MG63 (cell line): ENCODE measurements at regions not wholly inside any gene's neighbourhood (a gene's known extent, or its start where the extent isn't known, plus 50 kb on each side); places are given as distances from the start of the nearest gene placed in this dataset.

Experiments used
- DNase-seq: peaks from one replicate; pipeline ENCODE4 v3.0.0-alpha.2; 2020
- H3K27me3 ChIP-seq: fragments of 250-450 bp; sonication (Bioruptor Pico); 2 replicates; pipeline ENCODE4 v1.5.1; 2020; ENCODE audit warnings: mild to moderate bottlenecking, moderate library complexity
- H3K36me3 ChIP-seq: fragments of 250-450 bp; sonication (Bioruptor Pico); 2 replicates; pipeline ENCODE4 v1.5.1; 2020; ENCODE audit warnings: mild to moderate bottlenecking, moderate library complexity
- H3K4me3 ChIP-seq: fragments of 250-450 bp; sonication (Bioruptor Pico); 2 replicates; pipeline ENCODE4 v1.5.1; 2020; ENCODE audit warnings: mild to moderate bottlenecking, moderate library complexity
- H3K9me3 ChIP-seq: fragments of 250-450 bp; sonication (Bioruptor Pico); 2 replicates; pipeline ENCODE4 v1.5.1; 2020; ENCODE audit warnings: mild to moderate bottlenecking, moderate library complexity

DNA sequence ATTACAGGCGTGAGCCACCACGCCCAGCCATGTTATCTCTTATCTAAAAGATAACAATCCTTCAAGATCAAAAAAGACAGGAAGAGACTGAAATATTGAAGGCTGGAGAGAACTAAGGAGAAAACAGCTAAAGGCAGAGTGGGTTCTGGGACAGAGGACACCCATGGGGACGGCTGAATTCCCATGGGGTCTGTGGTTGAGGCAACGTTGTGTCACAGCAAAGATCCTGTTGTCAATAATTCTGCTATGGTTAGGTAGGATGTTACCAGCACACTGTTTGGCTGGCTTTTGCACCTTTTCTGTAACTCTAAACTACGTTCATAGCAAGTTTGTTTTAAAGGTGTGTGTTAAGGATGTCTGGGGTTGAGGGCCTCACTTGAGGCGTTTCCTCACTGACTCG is 137.7 kb upstream of the APCDD1 start:
- H3K4me3 ChIP-seq: no peak overlapping the region
- H3K9me3 ChIP-seq: no peaks in the 10 kb centered on the region
- H3K36me3 ChIP-seq: no peaks in the 10 kb centered on the region
- H3K27me3 ChIP-seq: no peaks in the 10 kb centered on the region
- DNase-seq: no peak

DNA sequence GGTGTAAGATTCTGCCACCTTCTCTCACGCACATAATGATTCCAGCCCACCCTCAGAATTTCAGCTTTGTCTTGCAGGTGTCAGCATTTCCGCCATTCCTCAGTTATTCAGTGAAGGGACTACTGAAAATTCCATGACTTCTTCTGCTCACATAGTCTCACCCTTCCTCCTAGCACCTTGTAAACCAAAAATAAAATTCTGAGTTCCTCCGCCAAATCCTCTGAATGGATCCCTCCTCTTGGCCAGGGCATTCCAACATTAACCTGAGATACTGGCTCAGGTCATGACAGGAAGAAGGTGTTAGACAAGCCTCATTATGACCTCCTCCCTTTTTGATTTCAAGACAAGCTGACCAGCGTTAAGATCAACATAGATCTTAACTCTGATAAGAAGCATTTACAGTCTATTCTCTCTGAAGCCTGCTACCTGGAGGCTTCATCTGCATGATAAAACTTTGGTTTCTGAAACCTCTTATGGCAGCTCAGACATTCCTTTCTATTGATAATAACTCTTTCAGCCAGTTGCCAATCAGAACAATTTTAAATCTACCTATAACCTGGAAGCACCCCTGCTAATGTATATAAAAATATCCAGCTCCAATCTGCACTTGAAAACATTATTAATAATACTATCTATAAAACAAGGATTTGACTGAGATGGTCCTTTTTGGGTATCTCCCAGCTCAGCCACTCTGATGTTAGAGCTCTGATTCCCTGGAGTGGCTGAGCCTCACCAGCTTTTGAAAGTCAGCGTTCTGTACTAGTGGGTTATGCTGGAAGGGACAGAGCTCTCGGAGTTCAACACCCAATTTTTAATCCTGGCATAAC is 136.4 kb upstream of the APCDD1 start:
- Histone ChIP-seq H3K27me3 (no peaks in the 10 kb centered on the region), H3K9me3 (no peaks in the 10 kb centered on the region), H3K36me3 (no peaks in the 10 kb centered on the region), H3K4me3 (no peak overlapping the region)
- no peak for DNase-seq

DNA sequence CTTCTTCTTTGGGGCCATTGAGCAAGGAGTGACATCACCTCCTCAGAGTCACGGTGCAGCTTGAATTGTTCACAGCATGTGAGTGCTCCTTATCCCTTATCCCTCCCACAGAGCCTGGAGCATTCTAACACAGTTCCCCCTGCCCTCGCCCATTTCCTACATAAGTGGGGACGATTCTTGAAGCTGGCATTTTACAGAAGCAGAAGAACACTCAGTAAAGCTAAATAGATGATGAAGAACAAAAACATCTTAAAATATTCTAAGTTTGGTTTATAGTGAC is 135.8 kb upstream of the APCDD1 start:
- no peaks in the 10 kb centered on the region for H3K27me3 ChIP-seq
- no peak for DNase-seq
- no peaks in the 10 kb centered on the region for H3K36me3 ChIP-seq
- no peak overlapping the region for H3K4me3 ChIP-seq
- H3K9me3 ChIP-seq: no peaks in the 10 kb centered on the region

DNA sequence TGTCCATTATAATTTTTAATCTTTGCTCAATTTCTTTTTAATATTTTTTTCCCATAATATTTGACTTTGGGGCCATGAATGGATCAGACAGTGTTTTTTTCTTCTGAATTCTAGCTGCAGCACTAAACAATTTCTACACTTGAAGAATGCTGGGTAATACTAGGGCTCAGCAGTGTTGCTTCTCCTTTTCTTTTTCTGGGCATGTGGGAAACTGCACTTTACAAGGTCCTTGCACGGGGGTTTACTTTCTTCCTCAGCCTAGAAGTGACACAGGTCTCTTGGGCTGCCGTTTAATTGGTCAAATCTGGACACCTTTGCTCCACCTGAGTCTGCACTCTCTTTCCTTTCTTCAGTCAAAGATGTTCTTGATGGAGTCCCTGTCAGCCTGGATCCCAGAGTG is 135.4 kb upstream of the APCDD1 start:
- Histone ChIP-seq H3K9me3 (no peaks in the 10 kb centered on the region), H3K27me3 (no peaks in the 10 kb centered on the region), H3K36me3 (no peaks in the 10 kb centered on the region), H3K4me3 (no peak overlapping the region)
- no peak for DNase-seq

DNA sequence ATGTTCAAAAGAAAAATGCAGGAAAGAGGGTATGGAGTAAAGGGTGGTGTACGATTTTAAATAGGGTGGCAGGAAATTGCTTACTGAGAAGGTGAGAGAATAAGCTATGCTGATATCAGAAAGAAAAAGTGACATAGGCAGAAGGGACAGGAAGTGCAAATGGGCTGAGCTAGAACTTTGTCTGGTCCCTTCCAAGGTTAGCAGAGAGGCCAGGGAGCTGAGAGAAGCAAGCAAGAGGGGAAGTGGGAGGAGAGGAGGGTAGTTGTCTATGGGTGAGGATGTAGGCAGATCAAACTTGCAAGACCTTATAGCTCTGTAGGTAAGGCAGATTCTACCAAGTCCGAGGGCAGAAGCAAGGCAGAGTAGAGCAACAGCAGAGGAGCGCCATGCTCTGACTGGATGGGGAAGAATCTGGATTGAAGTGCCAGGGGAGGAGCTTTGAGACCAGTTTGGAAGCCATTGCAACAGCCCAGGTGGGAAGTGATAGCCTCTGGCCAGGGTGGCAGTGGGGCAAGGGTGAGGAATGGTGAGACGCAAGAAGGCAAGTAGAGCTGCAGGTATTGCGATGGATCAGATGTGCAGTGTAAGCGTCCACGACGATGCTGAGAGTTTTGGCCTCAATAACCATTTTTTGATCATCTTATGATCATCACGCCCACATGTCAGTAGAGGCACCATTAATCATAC is 134.4 kb upstream of the APCDD1 start:
- Histone ChIP-seq H3K9me3 (no peaks in the 10 kb centered on the region), H3K27me3 (no peaks in the 10 kb centered on the region), H3K4me3 (no peak overlapping the region), H3K36me3 (no peaks in the 10 kb centered on the region)
- no peak for DNase-seq

DNA sequence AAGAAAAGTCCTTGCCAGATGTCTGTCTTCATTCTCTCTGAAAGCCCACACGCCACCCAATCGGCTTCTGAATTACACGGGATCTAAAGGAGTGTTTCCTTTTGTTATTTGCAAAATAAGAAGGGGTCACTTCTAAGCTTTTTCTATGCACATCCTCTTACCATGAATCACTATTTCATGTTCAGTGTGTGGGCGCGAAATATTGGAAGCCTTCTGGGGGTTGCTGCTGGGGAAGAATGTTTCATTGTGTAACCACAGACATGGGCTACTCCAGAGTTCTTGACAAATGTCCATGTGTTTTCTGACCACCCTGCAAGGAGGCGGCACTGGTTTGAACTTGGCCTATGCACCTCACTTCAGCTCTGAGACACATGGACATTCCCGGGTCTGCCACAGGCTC is 133.6 kb upstream of the APCDD1 start:
- Histone ChIP-seq H3K9me3 (no peaks in the 10 kb centered on the region), H3K36me3 (no peaks in the 10 kb centered on the region), H3K27me3 (no peaks in the 10 kb centered on the region), H3K4me3 (no peak overlapping the region)
- DNase-seq: no peak

DNA sequence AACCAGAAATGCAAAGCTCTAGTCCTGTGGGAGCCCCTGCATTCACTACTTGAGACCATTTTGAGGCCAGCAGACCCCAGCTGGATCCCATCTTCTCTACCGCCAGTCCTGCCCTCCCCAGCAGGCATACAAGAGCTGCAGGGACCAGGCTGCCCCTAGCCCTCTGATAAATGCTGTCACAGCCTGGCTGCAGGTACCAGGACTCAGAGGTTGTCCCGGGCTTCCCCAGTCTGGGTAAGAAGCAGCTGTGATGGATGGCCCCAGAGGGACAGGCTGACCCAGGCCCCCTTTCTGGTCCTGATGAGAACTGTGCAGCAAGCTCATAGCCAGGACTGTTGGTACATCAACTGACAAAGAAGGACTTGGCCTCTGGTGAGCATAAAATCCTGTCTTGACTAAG is 132.9 kb upstream of the APCDD1 start:
- no peak for DNase-seq
- H3K27me3 ChIP-seq: no peaks in the 10 kb centered on the region
- no peak overlapping the region for H3K4me3 ChIP-seq
- H3K36me3 ChIP-seq: no peaks in the 10 kb centered on the region
- H3K9me3 ChIP-seq: no peaks in the 10 kb centered on the region

DNA sequence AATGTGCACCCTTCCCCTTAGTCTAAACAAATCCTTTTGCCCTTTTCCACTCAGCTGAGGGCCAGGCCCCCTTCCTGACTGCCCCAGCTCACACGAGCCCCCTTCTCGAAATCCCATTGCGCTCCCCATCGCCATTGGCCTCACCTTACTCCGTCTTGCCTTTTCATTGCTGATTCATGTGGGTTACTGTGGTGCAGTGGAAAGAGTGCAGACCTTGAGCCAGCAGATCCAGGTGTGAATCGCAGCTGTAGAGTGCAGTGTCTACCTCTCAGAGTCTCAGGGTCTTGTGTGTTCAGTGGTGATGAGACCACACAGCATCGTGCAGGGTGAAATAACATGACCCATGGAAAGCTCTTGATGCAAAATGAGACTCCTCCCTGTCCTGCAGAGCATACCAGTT is 132.4 kb upstream of the APCDD1 start:
- Histone ChIP-seq H3K36me3 (no peaks in the 10 kb centered on the region), H3K9me3 (no peaks in the 10 kb centered on the region), H3K4me3 (no peak overlapping the region), H3K27me3 (no peaks in the 10 kb centered on the region)
- no peak for DNase-seq

DNA sequence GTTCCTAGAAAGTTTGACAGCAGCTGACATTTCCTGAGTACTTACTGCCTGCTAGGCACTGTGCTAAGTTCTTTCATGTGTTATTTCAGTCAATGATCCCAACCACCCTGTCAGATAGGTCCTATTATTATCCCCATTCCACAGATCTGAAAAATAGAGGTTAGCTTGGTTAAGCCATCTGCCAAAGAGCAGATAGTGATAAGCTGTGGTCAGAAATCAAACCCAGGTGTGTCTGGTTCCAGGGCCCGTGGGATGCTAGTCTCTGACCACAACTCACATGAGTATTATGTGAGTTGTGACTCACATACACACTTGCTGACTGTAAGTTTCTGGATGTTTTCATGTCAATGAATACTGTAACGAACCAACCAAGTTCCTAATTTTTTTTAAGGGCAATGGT is 132.0 kb upstream of the APCDD1 start:
- H3K4me3 ChIP-seq: no peak overlapping the region
- no peaks in the 10 kb centered on the region for H3K36me3 ChIP-seq
- no peaks in the 10 kb centered on the region for H3K27me3 ChIP-seq
- DNase-seq: no peak
- H3K9me3 ChIP-seq: no peaks in the 10 kb centered on the region

DNA sequence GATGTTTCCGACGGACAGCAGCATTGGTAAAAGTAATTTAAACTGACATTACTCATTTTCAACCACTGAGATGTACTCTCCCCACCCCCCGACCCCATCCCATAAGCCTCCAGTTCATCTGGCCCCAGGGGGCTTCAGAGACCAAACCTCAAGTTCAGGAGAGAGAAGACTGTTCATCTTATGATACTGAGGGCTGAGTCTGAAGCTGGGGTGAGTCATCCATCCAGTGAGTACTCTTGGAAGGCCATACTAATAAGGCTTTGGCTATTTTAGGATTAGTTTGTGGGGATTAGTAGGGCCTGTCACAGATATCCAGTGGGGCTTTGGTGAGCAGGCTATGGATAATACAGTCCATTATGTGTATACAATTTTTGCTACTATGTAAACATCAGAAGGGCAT is 125.3 kb upstream of the APCDD1 start:
- H3K27me3 ChIP-seq: no peaks in the 10 kb centered on the region
- no peak overlapping the region for H3K4me3 ChIP-seq
- DNase-seq: peak; percentile 16
- no peaks in the 10 kb centered on the region for H3K9me3 ChIP-seq
- H3K36me3 ChIP-seq: no peaks in the 10 kb centered on the region

DNA sequence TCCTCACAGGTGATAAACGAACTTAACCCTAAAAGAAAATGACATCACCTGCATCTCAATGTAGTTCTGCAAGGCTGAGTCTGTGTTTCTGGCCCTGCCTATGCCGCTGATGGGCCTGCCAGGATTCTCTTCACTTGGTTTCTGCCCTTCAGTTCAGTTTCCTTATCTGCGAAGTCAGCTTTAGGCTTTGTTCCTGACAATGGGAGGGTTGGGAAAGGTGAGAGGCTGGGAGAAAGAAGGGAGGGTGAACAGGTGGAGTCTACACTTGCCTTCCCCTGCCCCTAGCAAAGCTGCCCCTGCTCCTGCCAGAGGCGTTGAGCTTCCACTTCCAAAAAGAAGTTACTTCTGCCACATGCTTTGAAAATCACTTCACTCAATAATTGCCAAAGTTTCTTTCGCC is 124.0 kb upstream of the APCDD1 start:
- Histone ChIP-seq H3K9me3 (no peaks in the 10 kb centered on the region), H3K4me3 (no peak overlapping the region), H3K36me3 (no peaks in the 10 kb centered on the region), H3K27me3 (no peaks in the 10 kb centered on the region)
- no peak for DNase-seq

DNA sequence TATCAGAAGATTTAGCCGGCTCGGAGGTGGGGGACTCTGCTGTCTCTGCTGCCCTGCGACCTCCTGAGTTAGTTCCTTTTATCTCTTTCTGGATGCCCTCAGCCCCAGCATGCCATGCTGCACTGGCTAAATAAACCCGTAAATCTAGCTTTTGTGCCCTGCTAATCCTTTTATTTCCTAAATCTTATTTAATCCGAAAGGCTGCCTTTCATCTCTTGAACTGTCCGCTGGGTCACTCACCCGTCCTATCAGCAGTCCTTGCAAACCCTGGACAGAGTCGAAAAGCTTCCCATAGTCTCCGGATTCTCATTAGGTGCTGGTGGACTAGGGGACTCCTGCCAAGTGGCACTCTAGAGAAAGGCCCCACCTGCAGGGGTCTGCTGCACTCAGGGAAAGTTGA is 122.0 kb upstream of the APCDD1 start:
- H3K9me3 ChIP-seq: no peaks in the 10 kb centered on the region
- no peaks in the 10 kb centered on the region for H3K27me3 ChIP-seq
- DNase-seq: no peak
- no peaks in the 10 kb centered on the region for H3K36me3 ChIP-seq
- H3K4me3 ChIP-seq: no peak overlapping the region

DNA sequence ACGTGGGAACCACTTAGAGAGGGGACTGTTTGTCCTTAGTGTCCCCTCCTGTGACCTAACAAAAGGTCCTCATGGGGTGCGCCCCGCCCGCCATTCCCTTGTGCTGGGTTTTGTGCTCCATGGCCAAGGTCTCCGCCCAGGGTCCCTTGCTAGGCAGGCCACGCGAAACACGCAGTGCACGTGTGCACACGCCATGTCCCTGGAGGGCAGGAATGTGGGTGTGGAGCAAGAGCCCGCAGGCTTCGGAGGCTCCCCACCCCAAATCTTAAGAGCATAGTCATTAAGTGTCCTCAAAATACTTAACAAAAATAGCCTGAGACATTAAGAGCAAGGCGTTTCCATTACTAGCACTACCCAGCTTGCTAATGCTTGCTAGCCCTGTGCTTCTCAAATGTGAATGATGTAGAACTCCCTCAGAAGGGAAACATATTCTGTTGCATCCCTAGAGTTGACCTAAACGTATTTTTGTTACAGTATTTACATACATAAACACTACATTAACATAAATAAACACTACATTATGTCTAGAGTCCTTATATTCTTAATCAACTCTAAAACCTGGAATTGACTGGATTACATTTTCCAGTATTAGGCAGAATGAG is 117.6 kb upstream of the APCDD1 start:
- Histone ChIP-seq H3K27me3 (no peaks in the 10 kb centered on the region), H3K9me3 (no peaks in the 10 kb centered on the region), H3K4me3 (no peak overlapping the region), H3K36me3 (no peaks in the 10 kb centered on the region)
- DNase-seq: no peak

DNA sequence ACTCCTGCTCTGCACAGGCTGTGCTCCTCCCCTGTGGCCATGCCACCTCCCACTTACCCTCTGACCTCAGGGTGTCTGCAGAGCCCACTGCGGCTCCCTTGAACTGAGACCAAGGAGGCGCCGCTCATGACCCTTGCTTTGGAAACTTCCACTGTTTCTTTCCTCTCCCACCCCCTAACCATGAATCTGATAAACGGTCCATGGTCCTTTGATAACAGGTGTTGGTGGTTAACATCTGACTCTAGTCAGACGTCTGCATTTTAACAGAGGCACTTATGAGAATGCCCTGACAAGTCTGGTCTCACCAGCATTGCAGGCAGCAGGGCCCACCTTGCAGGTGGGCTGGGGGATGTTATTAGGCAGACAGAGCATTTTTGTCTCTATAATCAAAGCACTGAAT is 113.6 kb upstream of the APCDD1 start:
- DNase-seq: no peak
- H3K36me3 ChIP-seq: no peaks in the 10 kb centered on the region
- no peak overlapping the region for H3K4me3 ChIP-seq
- H3K9me3 ChIP-seq: no peaks in the 10 kb centered on the region
- H3K27me3 ChIP-seq: no peaks in the 10 kb centered on the region

DNA sequence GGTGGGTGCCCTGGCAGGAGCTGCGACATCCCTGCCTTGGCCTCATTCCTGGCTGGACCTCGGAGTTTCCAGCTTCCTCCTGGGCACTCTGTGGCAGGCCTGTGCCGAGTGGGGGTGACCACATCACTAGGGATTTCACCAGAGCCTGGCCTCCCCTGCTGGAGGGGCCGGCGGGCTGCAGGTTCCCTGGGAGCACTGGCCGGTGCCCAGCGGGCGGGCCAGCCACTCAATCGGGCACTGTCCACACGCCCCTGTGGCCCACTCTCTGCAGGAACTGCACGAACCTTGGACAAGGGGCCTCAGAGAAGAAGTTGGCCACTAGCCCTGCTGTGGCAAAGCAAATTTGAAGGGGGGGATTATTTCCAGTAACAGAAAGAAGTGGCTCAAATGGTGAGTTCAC is 110.7 kb upstream of the APCDD1 start:
- Histone ChIP-seq H3K9me3 (no peaks in the 10 kb centered on the region), H3K4me3 (no peak overlapping the region), H3K36me3 (no peaks in the 10 kb centered on the region)

DNA sequence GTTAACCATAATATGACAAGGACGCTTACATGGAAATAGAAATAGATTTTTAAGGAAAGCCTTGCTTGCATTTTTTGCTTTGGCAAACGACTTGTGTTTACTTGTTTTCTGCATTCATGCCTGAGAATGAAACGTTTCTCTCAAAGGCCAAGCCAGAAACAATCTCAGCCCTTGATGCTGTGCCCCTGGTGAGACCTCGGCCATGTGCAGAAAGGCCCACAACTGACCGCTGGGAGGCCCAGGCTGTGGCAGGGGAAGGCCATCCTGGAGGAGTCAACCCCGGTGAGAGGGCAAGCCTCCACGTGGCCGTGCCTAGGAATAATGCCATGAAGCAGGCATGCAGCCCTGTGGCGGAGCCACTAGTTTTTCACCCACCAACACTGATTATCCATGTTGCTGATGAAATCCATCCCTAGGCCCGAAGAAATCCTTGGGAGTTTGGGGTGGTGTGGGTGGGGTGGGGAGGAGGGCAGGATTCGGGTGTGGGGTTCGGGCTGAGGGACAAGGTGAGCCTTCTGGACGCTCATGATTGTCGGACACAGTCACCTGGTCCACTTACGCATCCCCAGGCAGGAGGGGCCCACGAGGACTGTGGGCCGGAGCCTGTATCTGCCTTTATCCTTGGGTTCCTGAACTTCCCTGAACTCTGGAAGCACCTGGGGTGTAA is 107.6 kb upstream of the APCDD1 start:
- Histone ChIP-seq H3K9me3 (no peaks in the 10 kb centered on the region), H3K27me3 (no peaks in the 10 kb centered on the region), H3K36me3 (no peaks in the 10 kb centered on the region), H3K4me3 (no peak overlapping the region)
- no peak for DNase-seq

More for the DNA sequence above, 110.7 kb upstream of the APCDD1 start:
- DNase-seq: no peak
- H3K27me3 ChIP-seq: no peaks in the 10 kb centered on the region

DNA sequence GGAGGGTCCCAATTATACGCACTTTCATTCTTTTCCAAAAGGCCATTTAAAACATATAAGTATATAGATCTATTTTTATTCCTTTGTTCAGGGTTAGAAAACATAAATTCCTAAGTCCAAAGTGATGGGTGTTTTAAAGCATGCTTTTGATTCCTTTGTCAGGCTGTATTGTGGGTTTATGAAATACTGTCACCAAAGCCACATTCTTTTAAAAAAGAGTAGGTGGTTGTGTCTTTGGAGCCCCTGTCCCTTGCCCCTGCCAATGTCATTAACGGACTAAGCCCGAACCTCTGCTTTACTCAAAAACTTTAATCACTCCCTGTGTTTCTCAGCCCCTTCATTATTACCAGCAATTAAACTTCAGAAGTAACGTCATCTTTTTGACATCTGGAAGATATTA is 104.9 kb upstream of the APCDD1 start:
- Histone ChIP-seq H3K36me3 (no peaks in the 10 kb centered on the region), H3K4me3 (no peak overlapping the region), H3K27me3 (no peaks in the 10 kb centered on the region), H3K9me3 (no peaks in the 10 kb centered on the region)
- DNase-seq: no peak

DNA sequence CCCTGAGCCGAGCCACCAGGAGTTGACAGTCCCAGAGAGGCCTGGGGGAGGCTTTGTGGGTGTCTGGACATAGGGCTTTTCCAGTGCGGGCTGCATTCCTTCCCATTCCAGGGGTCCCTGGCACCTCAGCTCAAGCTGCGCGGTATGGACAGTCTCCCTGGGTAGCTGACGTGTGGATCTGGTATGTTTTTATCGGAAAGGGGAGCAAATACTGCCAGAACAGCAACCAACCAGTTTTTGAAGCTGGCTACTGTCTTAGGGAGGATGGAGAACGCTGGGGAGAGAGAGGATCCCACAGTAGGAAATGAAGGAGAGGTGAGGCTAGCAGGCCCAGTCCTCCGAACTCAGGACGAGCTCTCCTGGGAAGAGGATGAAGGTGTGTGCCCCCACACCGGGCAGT is 103.8 kb upstream of the APCDD1 start:
- DNase-seq: no peak
- Histone ChIP-seq H3K27me3 (no peaks in the 10 kb centered on the region), H3K4me3 (no peak overlapping the region), H3K36me3 (no peaks in the 10 kb centered on the region), H3K9me3 (no peaks in the 10 kb centered on the region)
